ENCODE measurements at regions not wholly inside any gene's neighbourhood (a gene's known extent, or its start where the extent isn't known, plus 50 kb on each side); places are given as distances from the start of the nearest gene placed in this dataset.

DNA sequence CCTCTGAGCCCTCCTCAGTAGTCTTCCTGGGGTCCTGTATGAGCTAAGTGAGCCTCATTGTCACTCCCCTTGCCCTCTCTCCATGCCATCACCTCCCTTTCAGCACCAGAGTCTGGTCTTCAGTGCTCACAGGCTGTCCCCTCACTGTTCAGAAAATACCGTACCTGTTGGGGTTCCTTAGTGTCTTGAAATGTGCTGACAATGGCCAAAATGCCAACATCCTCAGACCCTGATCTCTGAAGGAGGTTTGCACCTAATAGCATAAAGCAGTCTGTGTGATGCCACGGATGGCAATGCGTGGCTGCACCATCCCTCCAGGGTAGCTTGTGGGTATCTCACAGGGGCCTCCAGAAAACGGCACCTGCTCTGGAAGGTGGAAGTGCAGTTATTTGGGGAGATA lies 301.0 kb upstream of the TLE3 start:
- Histone ChIP-seq H3K36me3 (replicated peaks; ENCODE audit: control insufficient read depth, insufficient read depth, low read length) (no peaks in the 10 kb centered on the region), H3K27me3 (ENCODE audit: control insufficient read depth, insufficient read depth, low read length) (no peaks in the 10 kb centered on the region)

DNA sequence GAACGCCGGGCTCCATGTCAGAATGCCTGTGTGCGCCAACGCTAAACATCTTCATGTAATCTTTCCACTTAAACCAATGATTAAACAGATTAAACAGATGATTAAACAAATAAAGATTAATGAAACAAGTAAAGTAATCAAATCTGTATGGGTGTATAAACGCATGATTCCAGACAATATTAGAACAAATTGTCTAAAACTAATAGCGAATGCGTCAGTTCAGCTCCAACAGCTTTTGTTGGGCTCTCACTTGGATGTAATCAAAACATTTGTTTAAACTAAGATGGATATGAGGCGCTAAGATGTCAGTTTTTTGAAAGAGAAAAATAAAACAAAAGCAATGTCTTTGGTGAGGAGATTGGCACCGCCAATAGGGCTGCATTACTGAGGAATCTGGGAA lies 299.1 kb upstream of the TLE3 start:
- no peaks in the 10 kb centered on the region for H3K27me3 ChIP-seq (ENCODE audit: control insufficient read depth, insufficient read depth, low read length)

More for the DNA sequence above, 301.0 kb upstream of the TLE3 start:
- no peak overlapping the region for H3K4me3 ChIP-seq (ENCODE audit: insufficient read depth, low read depth, low read length)
- no peak for DNase-seq

DNA sequence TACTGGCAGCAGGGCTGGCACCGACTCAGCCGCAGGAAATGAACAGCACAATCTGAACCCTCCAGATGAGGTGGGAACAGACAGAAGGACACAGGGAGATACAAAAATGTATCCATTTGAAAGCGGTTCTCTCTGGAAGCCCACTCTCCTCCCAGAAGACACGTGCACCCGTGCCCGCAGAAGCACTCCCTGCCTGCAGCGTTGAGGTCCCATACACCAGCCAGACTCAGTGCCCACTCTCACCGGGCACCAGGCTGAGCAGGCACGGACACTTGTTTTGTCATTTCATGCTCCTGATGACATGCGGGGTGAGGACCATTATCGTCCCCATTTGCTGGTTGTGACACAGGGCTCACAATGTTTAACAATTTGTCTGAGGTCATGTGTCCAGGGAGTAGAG lies 297.4 kb upstream of the TLE3 start:
- no peaks in the 10 kb centered on the region for H3K27me3 ChIP-seq (ENCODE audit: control insufficient read depth, insufficient read depth, low read length)
- no peak overlapping the region for H3K4me3 ChIP-seq (ENCODE audit: insufficient read depth, low read depth, low read length)
- no peak for DNase-seq
- no peaks in the 10 kb centered on the region for H3K36me3 ChIP-seq (replicated peaks; ENCODE audit: control insufficient read depth, insufficient read depth, low read length)

More for the DNA sequence above, 299.1 kb upstream of the TLE3 start:
- DNase-seq = no peak
- no peak overlapping the region for H3K4me3 ChIP-seq (ENCODE audit: insufficient read depth, low read depth, low read length)
- H3K36me3 ChIP-seq (replicated peaks; ENCODE audit: control insufficient read depth, insufficient read depth, low read length) = no peaks in the 10 kb centered on the region

DNA sequence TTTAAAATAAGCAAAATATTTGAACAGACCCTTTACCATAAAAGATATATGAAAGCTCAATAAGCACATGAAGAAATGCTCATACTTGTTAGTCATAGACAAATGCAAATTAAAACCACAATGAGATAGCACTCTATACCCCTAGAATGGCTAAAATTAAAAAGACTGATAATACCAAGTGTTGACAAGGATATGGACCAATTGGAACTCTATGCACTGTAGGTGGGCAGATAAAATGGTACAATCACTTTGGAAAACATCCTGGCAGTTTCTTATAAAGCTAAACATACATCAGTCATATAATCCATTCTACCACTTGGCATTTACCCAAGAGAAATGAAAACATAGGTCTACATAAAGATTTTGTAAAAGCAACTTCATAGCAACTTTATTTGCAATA lies 293.0 kb upstream of the TLE3 start:
- no peaks in the 10 kb centered on the region for H3K36me3 ChIP-seq (replicated peaks; ENCODE audit: control insufficient read depth, insufficient read depth, low read length)
- H3K4me3 ChIP-seq (ENCODE audit: insufficient read depth, low read depth, low read length) = no peak overlapping the region
- DNase-seq = no peak
- H3K27me3 ChIP-seq (ENCODE audit: control insufficient read depth, insufficient read depth, low read length) = no peaks in the 10 kb centered on the region

DNA sequence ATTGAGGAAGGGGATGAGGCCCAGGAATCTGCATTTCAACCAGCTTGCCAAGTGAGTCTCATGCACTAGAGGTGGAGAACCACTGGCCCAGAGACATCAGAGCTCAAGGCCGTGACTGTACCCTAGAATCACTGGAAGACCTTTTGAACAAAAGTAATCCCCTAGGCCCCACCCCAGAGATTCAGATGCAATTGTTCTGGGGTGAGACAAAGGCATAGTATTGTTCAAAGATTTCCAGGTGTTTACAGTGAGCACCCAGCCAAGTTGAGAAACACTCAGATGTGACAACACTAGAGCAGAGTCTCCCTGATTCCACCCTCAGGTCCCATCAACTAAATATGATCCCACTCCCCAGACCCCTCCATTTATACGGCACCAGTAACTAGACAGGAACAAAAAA lies 290.3 kb upstream of the TLE3 start:
- H3K27me3 ChIP-seq (ENCODE audit: control insufficient read depth, insufficient read depth, low read length) = no peaks in the 10 kb centered on the region
- DNase-seq = no peak
- H3K36me3 ChIP-seq (replicated peaks; ENCODE audit: control insufficient read depth, insufficient read depth, low read length) = no peaks in the 10 kb centered on the region
- no peak overlapping the region for H3K4me3 ChIP-seq (ENCODE audit: insufficient read depth, low read depth, low read length)

DNA sequence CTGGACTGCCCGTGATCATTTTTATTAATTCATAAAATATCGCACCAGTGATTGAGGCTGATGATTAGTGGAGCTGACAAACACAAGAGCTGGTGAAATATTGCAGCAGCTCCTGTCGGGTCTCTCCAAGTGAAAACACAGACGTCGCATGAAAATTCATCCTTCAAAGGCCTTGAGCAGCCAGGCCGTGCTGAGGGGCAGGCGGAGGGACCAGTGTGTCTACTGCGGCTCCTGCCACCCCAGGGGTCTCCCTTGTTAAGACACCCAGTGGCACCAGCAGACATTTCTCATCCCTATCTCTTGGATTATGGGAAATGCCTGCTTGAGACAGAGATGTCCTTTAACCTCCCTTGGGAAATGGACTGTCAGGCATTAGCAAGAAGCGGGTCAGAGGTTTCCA lies 289.4 kb upstream of the TLE3 start:
- Histone ChIP-seq H3K4me3 (ENCODE audit: insufficient read depth, low read depth, low read length) (no peak overlapping the region), H3K36me3 (replicated peaks; ENCODE audit: control insufficient read depth, insufficient read depth, low read length) (no peaks in the 10 kb centered on the region), H3K27me3 (ENCODE audit: control insufficient read depth, insufficient read depth, low read length) (no peaks in the 10 kb centered on the region)
- no peak for DNase-seq

DNA sequence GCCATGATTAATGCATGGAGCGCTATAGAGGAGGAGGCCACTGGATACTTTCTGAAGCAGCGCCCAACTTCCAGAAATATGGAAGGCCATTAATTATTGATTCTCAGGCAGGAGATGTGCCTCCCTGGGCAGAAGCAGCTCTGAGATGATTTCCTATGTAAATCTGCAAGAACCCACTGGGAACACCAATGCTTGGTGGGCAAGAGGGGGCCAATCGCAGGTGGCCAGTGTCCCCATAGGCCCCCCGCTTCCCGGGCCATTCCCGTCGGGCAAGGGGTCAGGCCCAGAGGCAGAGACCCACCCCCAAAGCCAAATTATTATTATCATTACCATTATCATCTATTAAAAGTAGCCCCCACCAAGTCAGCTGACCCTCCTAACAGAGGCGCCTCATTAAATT lies 288.0 kb upstream of the TLE3 start:
- DNase-seq = no peak
- H3K4me3 ChIP-seq (ENCODE audit: insufficient read depth, low read depth, low read length) = no peak overlapping the region
- no peaks in the 10 kb centered on the region for H3K27me3 ChIP-seq (ENCODE audit: control insufficient read depth, insufficient read depth, low read length)
- no peaks in the 10 kb centered on the region for H3K36me3 ChIP-seq (replicated peaks; ENCODE audit: control insufficient read depth, insufficient read depth, low read length)

DNA sequence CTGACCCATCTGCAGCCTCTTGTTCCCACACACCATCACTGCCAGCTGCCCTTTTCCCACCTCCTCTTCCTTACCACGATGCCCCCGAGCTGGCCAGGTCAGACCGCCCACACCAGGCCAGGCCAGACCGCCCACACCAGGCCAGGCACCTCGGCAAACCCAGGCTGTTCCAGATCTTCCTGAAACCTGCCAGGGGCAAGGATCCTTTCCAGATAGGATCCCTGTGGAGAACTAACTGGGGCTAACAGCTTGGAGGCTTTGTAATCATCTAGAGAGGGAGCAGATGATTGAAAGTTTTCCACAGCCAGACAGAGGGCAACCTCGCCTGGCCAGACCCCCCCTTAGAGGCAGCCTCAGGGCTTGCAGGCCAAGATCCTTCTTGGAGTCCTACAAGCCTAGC lies 287.3 kb upstream of the TLE3 start:
- DNase-seq = no peak
- H3K36me3 ChIP-seq (replicated peaks; ENCODE audit: control insufficient read depth, insufficient read depth, low read length) = no peaks in the 10 kb centered on the region
- no peaks in the 10 kb centered on the region for H3K27me3 ChIP-seq (ENCODE audit: control insufficient read depth, insufficient read depth, low read length)
- no peak overlapping the region for H3K4me3 ChIP-seq (ENCODE audit: insufficient read depth, low read depth, low read length)

DNA sequence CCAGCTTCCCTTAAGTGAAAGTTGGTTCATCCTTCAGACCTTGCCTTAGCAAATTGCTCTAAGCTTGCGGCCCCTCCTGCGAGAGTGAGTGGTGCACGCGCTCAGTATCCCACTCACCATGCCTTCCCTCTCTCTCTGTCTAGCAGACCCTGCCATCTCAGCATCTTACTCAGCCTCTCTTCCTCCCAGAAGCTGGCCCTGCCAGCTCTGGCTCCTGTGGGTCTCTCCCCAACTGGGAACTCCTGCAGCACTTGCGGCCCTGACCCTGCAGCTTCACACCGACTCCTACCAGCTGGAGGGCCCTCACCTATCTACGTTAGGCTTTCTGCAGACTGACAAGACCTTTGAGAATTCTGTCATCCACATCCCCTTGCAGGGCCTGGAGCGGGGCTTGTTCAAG lies 286.1 kb upstream of the TLE3 start:
- DNase-seq = no peak
- no peaks in the 10 kb centered on the region for H3K36me3 ChIP-seq (replicated peaks; ENCODE audit: control insufficient read depth, insufficient read depth, low read length)
- no peaks in the 10 kb centered on the region for H3K27me3 ChIP-seq (ENCODE audit: control insufficient read depth, insufficient read depth, low read length)
- no peak overlapping the region for H3K4me3 ChIP-seq (ENCODE audit: insufficient read depth, low read depth, low read length)

DNA sequence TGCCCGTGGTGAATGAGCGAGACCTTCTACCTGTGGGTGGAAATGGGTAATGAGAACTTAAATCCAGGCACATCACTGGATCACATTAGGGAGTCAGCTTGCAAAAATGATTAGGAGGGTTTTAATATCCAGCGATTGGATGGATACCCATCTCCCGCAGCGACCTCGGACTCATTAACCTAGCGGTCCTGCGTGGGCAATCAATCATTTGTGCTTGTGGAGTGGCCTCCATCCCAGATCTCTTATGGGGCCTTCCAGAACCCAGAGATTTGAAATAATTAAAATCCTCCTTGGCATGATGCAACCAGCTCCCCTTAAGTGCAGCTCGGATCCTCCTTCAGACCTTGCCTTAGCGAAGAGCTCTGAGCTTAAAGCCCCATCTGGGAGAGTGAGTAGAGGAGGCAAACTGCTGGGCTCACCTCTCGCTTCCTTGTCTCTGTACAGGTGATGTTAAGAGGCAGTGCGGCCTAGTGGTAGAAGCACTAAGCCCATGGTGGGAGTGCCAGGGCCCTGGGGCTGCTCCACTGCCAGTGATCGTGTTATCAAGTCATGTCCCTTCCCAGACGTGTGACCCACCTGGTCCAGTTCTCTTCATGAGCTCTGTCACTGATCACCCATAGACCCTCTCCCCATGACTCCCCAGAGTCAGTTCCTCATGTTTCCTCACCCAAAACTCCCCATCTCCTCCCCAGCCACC lies 285.2 kb upstream of the TLE3 start:
- no peak overlapping the region for H3K4me3 ChIP-seq (ENCODE audit: insufficient read depth, low read depth, low read length)
- H3K27me3 ChIP-seq (ENCODE audit: control insufficient read depth, insufficient read depth, low read length) = peaks cover 2% of the 10 kb centered on the region; the same call in 1 of the 2 replicates
- DNase-seq = no peak
- H3K36me3 ChIP-seq (replicated peaks; ENCODE audit: control insufficient read depth, insufficient read depth, low read length) = no peaks in the 10 kb centered on the region

DNA sequence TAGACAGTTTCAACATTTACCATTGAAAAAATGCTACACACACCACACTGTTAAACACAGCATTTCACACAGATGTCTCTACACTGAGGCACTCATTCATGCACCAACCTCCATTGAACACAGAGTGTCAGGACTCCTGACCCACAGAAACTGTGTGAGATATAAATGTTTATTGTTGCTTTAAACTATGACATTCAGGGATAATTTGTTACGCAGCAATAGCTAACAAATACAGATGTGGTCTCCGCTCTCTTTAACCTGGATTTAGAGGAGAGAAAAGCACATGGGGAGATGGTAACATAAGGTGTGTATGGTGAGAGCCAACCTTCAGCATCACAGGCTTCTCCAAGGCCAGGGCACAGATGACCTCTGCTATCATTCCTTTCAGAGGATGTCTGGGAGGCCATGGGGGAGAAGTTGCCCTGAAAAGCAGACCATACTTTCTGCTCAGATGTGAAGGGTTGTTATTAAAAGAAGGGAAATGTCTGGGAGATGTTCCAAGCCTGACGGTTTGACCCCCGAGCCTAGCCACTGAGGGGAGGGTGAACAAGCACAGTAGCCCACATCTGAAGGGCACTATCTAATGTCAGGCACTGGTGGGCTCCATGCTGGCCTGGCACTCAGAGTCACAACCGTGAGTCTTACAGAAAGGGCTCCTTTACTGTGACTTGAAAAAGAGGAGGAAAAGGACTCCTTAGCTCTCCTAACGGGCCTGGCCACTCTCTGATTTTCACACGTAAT lies 284.5 kb upstream of the TLE3 start:
- H3K27me3 ChIP-seq (ENCODE audit: control insufficient read depth, insufficient read depth, low read length) = peaks cover 2% of the 10 kb centered on the region; the same call in 1 of the 2 replicates
- no peak overlapping the region for H3K4me3 ChIP-seq (ENCODE audit: insufficient read depth, low read depth, low read length)
- DNase-seq = no peak
- H3K36me3 ChIP-seq (replicated peaks; ENCODE audit: control insufficient read depth, insufficient read depth, low read length) = no peaks in the 10 kb centered on the region

DNA sequence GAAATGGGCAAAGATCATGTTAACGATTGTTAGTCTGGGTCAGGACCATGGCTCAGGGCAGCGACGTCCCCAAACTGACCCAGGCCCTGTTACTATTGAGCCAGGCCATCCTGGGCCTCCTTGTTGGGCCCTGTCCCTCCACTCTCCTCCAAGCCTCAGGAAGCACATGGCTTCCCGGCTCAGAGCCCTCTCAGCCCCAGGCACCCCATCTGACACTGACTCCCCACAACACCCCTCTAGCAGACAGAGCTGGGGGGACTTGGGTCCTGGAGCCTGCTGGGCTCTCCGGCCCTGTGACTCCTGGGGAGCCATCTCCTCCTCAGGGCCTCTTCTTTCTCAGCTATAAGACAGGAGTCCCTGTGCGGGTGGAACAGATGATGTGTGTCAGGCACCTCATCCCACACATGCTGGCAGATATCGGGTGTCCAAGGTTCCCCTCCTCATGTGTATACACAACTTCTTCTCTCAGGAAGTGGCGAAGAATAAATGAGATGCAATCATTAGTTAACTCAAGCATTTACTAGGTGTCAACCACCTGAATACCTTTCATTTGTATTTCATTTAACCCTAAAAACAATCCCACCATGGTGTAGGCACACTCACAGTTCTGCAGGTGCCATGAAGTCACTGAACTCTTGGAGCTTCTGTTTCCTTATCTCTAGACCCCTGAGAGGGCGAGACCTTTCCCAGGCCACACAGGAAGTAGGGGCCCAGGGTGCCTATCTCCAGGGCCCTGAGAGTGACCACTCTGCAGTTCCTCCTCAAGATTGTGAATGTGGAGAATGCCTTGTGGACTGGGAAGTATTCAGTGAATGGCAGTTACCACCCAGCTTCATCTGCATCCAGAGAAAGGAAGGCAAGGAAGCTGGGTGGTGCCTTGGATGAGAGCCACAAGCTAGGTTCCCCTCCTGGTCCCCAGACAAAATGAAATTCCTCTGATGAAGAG lies 282.5 kb upstream of the TLE3 start:
- no peak for DNase-seq
- Histone ChIP-seq H3K4me3 (ENCODE audit: insufficient read depth, low read depth, low read length) (no peak overlapping the region), H3K36me3 (replicated peaks; ENCODE audit: control insufficient read depth, insufficient read depth, low read length) (no peaks in the 10 kb centered on the region), H3K27me3 (ENCODE audit: control insufficient read depth, insufficient read depth, low read length) (peaks cover 2% of the 10 kb centered on the region; the same call in 1 of the 2 replicates)

DNA sequence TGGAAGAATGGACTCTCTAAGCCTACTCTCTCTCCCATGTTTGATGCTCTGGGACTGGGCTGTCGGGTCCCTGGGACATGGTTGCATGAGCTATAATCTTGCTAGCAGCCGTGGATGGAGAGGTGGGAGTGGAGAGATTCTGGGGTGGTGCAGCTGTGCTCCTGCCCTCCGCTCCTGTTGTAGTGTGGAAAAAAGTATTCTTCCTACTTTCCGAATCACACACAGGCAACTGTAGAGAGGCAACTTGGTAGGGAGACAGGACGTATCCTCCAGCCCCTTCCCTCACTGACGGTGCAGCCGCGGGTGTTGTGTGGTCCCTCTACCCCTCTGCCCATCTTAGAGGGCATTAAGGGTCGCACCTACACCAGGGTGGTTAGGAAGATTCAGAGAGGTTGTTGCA lies 281.4 kb upstream of the TLE3 start:
- no peak for DNase-seq
- peaks cover 2% of the 10 kb centered on the region; the same call in 1 of the 2 replicates for H3K27me3 ChIP-seq (ENCODE audit: control insufficient read depth, insufficient read depth, low read length)
- H3K36me3 ChIP-seq (replicated peaks; ENCODE audit: control insufficient read depth, insufficient read depth, low read length) = no peaks in the 10 kb centered on the region
- no peak overlapping the region for H3K4me3 ChIP-seq (ENCODE audit: insufficient read depth, low read depth, low read length)

DNA sequence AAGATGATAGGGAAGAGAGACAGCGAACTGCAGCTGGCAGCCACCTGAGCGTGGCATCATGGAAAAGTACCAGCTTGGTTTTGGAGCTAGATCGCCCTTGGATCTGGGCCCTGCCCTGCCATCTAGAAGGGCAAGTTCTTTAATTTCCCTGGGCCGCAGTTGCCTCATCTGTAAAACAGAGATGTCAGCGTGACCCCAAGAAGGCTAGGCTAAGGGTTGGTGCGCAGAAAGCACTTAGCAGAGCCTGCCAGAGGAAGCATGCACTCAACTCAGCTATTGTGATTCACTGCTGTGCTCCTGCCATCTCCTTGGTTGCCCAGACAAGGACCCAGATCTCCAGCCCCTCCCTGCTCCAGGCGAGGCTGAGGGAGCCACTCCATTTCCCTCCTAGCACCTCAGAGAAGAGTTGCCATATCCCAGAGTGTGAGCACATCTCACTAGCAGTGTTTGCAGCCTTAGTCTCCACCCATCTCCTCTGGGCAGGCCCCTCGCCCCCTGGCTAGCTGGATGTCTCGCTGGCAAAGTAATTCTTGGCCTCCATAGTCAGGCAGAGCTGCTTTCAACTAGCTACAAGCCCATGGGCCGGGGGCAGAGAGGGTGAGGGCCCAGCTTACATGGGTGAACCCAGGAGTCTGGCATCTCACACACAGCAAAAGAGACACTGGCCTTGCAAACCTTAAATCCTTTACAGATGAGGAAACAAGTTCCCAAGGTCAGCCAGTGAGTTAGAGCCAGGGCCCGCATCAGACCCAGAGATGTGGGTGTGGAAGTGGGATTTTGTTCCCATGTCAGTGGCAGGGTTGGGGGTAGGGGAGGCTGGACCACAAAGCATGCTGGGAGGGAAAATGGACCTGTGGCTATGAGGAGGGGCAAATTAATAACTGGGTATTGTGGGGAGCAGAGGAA lies 280.7 kb upstream of the TLE3 start:
- DNase-seq = no peak
- no peak overlapping the region for H3K4me3 ChIP-seq (ENCODE audit: insufficient read depth, low read depth, low read length)
- H3K36me3 ChIP-seq (replicated peaks; ENCODE audit: control insufficient read depth, insufficient read depth, low read length) = no peaks in the 10 kb centered on the region
- peaks cover 2% of the 10 kb centered on the region; the same call in 1 of the 2 replicates for H3K27me3 ChIP-seq (ENCODE audit: control insufficient read depth, insufficient read depth, low read length)

All from H7 (cell line).